Mesothelial cell of epicardium (in vitro differentiated cells): ENCODE measurements at regions not wholly inside any gene's neighbourhood (a gene's known extent, or its start where the extent isn't known, plus 50 kb on each side); places are given as distances from the start of the nearest gene placed in this dataset.

Source experiments
- DNase-seq, 2 experiments: peaks; one replicate each; pipeline ENCODE4 v3.0.0; 2021; ENCODE audit warnings: low spot score in 2 of 2; ENCODE audit not compliant: unreplicated experiment in 2 of 2
- H3K27ac Mint-ChIP-seq: 2 replicates; pipeline ENCODE4 v1.8.0; 2021; ENCODE audit warnings: mixed read lengths
- H3K27me3 Mint-ChIP-seq: 2 replicates; pipeline ENCODE4 v1.8.0; 2021; ENCODE audit warnings: low read depth, mixed read lengths
- H3K36me3 Mint-ChIP-seq: 2 replicates; pipeline ENCODE4 v1.8.0; 2021; ENCODE audit warnings: mixed read lengths
- H3K4me1 Mint-ChIP-seq: 2 replicates; pipeline ENCODE4 v1.8.0; 2021; ENCODE audit warnings: mixed read lengths
- H3K4me3 Mint-ChIP-seq: 2 replicates; pipeline ENCODE4 v1.8.0; 2021; ENCODE audit warnings: mild to moderate bottlenecking, moderate library complexity, mixed read lengths
- H3K9me3 Mint-ChIP-seq: 2 replicates; pipeline ENCODE4 v1.8.0; 2021; ENCODE audit warnings: mixed read lengths
- TF ChIP-seq, protein P1 (sequence below): fragments of 200-600 bp; sonication (generic); IDR thresholded peaks from one replicate; pipeline ENCODE4 v1.5.0; 2021; ENCODE audit warnings: antibody characterized with exemption; ENCODE audit not compliant: unreplicated experiment

DNA sequence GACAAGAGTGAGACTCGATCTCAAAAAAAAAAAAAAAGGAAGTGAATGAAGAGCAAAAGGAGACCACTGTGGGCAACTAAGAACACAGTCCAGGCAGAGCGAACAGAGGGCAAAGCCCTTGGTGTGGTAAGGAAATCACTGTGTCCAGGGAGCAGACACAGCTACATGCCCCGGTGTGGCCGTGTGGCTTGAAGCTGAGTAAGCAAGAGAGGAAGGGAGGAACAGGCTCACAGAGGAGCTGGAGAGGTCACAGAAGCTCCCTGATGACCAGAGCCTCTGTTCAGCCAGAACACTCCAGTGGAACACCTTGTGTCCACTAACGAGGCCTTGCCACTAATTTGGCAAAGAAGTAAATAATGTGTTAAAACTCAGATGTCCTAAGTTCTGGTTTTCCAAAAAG is 60.6 kb upstream of the GATA2 start:
- Mint-ChIP-seq H3K9me3 (no peaks in the 10 kb centered on the region), H3K27me3 (peaks cover 27% of the 10 kb centered on the region), H3K36me3 (peaks cover 1% of the 10 kb centered on the region), H3K27ac (no peak overlapping the region), H3K4me1 (peaks cover 25% of the 10 kb centered on the region), H3K4me3 (no peak overlapping the region)
- no peak for DNase-seq
- TF ChIP-seq, protein P1, sequence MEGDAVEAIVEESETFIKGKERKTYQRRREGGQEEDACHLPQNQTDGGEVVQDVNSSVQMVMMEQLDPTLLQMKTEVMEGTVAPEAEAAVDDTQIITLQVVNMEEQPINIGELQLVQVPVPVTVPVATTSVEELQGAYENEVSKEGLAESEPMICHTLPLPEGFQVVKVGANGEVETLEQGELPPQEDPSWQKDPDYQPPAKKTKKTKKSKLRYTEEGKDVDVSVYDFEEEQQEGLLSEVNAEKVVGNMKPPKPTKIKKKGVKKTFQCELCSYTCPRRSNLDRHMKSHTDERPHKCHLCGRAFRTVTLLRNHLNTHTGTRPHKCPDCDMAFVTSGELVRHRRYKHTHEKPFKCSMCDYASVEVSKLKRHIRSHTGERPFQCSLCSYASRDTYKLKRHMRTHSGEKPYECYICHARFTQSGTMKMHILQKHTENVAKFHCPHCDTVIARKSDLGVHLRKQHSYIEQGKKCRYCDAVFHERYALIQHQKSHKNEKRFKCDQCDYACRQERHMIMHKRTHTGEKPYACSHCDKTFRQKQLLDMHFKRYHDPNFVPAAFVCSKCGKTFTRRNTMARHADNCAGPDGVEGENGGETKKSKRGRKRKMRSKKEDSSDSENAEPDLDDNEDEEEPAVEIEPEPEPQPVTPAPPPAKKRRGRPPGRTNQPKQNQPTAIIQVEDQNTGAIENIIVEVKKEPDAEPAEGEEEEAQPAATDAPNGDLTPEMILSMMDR: no peak

DNA sequence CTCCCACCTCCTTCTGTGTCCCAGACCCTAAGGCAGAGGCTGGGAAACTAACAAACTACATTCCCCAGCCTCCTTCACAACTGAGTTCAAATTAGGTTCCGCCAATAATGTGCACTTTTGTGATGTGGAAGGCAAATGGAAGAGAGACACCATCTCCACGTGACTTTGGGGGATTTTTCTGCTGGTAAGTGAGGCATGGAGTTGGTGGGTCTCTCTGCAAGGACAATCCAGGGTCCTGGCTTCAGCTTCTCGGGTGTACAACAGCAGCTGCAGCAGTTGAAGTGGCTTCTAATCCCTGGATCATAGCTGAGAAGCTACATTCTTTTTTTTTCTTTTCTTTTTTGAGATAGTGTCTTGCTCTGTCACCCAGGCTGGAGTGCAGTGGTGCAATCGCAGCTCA is 58.9 kb upstream of the GATA2 start:
- Mint-ChIP-seq H3K9me3 (no peaks in the 10 kb centered on the region), H3K27me3 (peaks cover 27% of the 10 kb centered on the region), H3K4me1 (peaks cover 36% of the 10 kb centered on the region), H3K36me3 (peaks cover 1% of the 10 kb centered on the region), H3K4me3 (no peak overlapping the region), H3K27ac (peak overlapping the region; percentile 54)
- DNase-seq: no peak
- TF ChIP-seq, protein P1: no peak

DNA sequence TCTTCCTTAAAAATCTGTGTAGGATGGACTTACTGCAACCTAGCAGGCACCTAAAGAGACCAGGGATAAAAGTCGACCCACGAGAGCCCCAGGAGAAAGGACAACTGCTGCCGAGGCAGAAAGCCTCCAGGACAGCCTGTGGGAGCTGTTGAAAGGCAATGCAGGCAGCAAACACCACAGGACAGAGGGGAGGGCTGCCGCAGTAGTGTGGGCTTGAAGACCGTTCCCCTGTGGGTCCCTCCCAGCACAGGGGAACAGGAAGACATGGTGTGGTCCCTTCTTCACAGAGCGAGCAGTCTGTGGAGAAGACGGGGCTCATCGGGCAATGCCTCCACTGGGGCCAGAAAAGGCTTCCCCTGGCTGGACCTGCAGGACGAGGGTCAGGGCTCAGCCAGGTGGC is 58.5 kb upstream of the GATA2 start:
- Mint-ChIP-seq H3K27me3 (peaks cover 25% of the 10 kb centered on the region), H3K4me3 (no peak overlapping the region), H3K27ac (peak overlapping the region; percentile 54), H3K9me3 (no peaks in the 10 kb centered on the region), H3K4me1 (peaks cover 36% of the 10 kb centered on the region), H3K36me3 (peaks cover 1% of the 10 kb centered on the region)
- DNase-seq: no peak
- TF ChIP-seq, protein P1: no peak

DNA sequence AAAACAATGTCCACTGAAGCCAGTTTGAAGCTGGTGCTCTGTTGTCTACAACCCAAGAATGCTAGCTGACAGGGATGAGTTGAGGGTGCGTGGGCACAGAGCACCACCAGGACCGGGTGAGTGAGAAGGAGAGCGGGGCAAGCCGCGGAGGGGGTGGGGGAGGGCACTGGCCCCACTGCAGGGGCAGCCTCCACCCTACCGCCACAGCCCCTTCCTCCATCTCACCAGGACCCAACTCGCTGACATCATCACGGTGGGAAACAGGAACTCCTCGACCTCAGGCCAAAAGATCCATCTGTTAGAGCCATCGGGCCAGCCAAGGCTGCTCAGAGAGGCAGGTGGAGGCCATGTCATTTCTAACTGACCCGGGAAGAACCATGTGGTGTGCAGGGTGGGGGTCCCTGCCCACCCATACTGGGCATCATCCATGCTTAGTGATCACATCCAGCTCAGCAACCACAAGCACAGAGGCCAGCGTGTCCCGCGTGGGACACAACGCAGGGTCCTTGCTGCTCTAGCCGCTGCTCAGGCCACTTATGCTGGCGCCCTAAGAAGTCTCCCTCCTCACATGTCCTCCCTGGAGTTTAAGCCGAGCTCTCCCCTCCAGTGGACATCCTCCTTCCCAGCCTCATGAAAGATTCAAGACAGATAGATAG is 57.6 kb upstream of the GATA2 start:
- peaks cover 36% of the 10 kb centered on the region for H3K4me1 Mint-ChIP-seq
- H3K36me3 Mint-ChIP-seq: peaks cover 1% of the 10 kb centered on the region
- H3K4me3 Mint-ChIP-seq: no peak overlapping the region
- no peaks in the 10 kb centered on the region for H3K9me3 Mint-ChIP-seq
- no peak for DNase-seq
- peak overlapping the region; percentile 97 for H3K27ac Mint-ChIP-seq
- H3K27me3 Mint-ChIP-seq: peaks cover 20% of the 10 kb centered on the region
- TF ChIP-seq, protein P1: no peak

DNA sequence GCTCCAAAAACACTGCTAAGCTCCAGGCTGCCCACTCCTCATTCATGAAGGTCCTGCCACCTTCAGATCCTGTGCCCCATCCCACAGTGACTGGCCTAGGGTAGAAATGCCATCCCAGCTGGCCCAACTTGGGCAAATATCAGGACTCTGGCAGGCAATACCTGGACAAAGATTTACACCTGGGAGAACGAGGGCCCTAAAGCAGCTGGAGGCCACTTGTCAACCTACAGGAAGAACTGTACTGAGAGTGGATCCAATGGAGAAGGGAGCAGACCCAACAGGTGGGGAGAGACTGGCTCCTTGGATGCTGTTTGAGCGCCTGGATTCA is 57.1 kb upstream of the GATA2 start:
- TF ChIP-seq, protein P1: no peak
- Mint-ChIP-seq H3K27ac (peak overlapping the region; percentile 97), H3K9me3 (peaks cover 1% of the 10 kb centered on the region), H3K4me1 (peaks cover 36% of the 10 kb centered on the region), H3K4me3 (no peak overlapping the region), H3K36me3 (peaks cover 1% of the 10 kb centered on the region), H3K27me3 (peaks cover 20% of the 10 kb centered on the region)
- DNase-seq: no peak
